ENCODE measurements at regions not wholly inside any gene's neighbourhood (a gene's known extent, or its start where the extent isn't known, plus 50 kb on each side); places are given as distances from the start of the nearest gene placed in this dataset.

DNA sequence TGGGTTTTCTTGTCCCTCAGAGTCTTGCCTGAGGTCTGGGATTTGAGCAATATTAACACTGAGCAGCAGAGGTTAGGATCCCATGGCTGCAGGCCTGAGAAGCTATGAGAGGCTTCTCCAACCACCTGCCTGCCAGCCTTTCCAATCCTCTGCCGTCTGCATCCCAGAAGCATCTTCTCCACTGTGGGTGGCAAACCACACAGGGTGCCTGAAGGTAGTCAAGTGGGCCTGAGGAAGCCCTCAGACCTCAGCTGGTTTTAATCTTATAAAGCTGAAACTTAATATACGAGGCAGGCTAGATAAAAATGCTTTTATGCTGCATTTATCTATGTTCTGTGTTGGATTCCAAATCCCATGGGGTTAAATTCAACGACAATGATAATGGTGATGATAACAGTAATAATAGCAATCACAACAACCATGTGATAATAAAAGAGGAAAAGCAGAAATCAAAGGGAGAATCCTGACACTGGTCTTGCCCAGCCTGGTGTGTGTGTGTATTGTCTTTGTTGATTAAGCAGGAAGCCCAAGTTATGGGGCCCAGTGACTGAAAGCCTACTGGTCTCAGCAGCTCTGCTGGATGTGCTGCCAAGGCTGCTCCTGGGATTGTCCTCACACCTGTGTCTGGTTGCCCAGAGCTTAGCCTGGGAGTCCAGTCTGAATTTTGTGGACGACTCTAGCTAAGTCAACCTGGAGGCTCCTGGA is 59.7 kb upstream of the LDAH start:
- no peak for ATAC-seq (ENCODE audit: insufficient read depth, low FRiP score)
- 81% methylated on average over 4 of the region's 4 CpGs for WGBS, 2 donors
- no peak overlapping the region for H3K4me3 ChIP-seq

DNA sequence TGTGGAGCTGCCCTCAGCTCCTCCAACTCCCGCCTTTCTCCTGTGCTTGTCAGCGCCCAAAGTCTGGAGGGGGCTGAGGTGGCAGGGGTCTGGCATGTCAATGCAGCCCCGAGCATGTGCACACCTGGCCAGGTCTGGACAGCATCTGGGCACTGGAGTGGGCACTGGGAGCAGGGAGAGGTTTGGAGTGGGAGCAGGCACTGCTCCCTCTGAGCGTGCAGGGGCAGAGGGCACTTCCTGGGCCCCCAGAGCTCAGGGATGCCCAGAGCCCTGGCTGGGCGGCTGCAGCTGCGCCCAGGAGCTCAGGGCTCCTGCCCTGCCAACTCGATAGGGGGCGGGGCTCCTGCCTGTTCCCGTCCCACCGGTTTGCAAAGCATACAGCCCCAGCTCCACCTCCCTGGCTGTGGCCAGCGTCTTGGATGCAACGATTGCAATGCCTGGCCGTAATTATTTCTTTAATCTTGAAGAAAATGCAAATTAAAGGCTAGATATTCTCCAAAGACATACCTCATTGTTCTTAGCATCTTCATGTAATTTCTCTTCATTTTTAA is 57.4 kb upstream of the LDAH start:
- no peak overlapping the region for H3K4me3 ChIP-seq
- no peak overlapping the region for H3K9ac ChIP-seq (ENCODE audit: insufficient read depth in 1 of 2, low read length in 2 of 2)
- WGBS, 2 donors = 74 to 81% methylated on average over 13 of the region's 13 CpGs
- H3K9me3 ChIP-seq (ENCODE audit: control insufficient read depth in 4 of 4, insufficient read depth in 3 of 4, low read length in 3 of 4) = peaks cover 0 to 18% (median 0%) of the 10 kb centered on the region in 4 donors
- no peaks in the 10 kb centered on the region for H3K36me3 ChIP-seq (ENCODE audit: control insufficient read depth in 4 of 4, insufficient read depth in 4 of 4, low read length in 4 of 4)
- DNase-seq = no peak
- H3K27me3 ChIP-seq (ENCODE audit: control insufficient read depth in 3 of 3, insufficient read depth in 3 of 3, low read length in 2 of 3) = peaks cover 0 to 3% (median 0%) of the 10 kb centered on the region in 3 donors
- no peak overlapping the region for H3K27ac ChIP-seq (ENCODE audit: low read depth in 1 of 2, low read length in 1 of 2)
- H3K4me1 ChIP-seq (ENCODE audit: control insufficient read depth in 5 of 5, insufficient read depth in 5 of 5, low read length in 5 of 5) = no peaks in the 10 kb centered on the region
- no peak for ATAC-seq (ENCODE audit: insufficient read depth, low FRiP score)
- TF ChIP-seq, protein P1, sequence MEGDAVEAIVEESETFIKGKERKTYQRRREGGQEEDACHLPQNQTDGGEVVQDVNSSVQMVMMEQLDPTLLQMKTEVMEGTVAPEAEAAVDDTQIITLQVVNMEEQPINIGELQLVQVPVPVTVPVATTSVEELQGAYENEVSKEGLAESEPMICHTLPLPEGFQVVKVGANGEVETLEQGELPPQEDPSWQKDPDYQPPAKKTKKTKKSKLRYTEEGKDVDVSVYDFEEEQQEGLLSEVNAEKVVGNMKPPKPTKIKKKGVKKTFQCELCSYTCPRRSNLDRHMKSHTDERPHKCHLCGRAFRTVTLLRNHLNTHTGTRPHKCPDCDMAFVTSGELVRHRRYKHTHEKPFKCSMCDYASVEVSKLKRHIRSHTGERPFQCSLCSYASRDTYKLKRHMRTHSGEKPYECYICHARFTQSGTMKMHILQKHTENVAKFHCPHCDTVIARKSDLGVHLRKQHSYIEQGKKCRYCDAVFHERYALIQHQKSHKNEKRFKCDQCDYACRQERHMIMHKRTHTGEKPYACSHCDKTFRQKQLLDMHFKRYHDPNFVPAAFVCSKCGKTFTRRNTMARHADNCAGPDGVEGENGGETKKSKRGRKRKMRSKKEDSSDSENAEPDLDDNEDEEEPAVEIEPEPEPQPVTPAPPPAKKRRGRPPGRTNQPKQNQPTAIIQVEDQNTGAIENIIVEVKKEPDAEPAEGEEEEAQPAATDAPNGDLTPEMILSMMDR (IDR thresholded peaks at IDR 0.05; ENCODE audit: control extremely low read depth, extremely low read depth) = no peak

More for the DNA sequence above, 59.7 kb upstream of the LDAH start:
- no peak for DNase-seq
- Histone ChIP-seq H3K36me3 (ENCODE audit: control insufficient read depth in 4 of 4, insufficient read depth in 4 of 4, low read length in 4 of 4) (no peaks in the 10 kb centered on the region), H3K9ac (ENCODE audit: insufficient read depth in 1 of 2, low read length in 2 of 2) (no peak overlapping the region), H3K9me3 (ENCODE audit: control insufficient read depth in 4 of 4, insufficient read depth in 3 of 4, low read length in 3 of 4) (peaks cover 0 to 13% (median 0%) of the 10 kb centered on the region in 4 donors), H3K4me1 (ENCODE audit: control insufficient read depth in 5 of 5, insufficient read depth in 5 of 5, low read length in 5 of 5) (no peaks in the 10 kb centered on the region), H3K27ac (ENCODE audit: low read depth in 1 of 2, low read length in 1 of 2) (no peak overlapping the region), H3K27me3 (ENCODE audit: control insufficient read depth in 3 of 3, insufficient read depth in 3 of 3, low read length in 2 of 3) (no peaks in the 10 kb centered on the region)
- TF ChIP-seq, protein P1 (IDR thresholded peaks at IDR 0.05; ENCODE audit: control extremely low read depth, extremely low read depth) = no peak

DNA sequence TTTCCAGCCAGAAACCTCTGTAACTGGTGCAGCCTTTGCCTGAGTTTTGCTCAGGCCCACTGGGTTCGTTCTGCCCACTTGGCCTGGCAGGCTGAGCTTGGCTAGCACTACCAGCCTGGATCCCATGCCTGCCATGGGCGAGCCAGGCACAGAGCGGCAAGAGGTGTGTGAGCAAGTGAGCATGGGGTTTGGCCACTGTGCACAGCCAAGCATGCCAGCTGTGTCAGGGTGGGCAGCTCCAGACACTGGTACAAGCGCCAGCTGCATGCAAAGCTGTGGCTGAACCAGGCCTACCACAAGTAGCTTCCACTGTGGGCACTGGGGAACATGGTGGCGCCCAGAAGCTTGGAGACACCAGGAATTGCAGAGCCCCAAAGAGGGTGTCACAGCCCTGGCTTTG is 56.3 kb upstream of the LDAH start:
- peaks cover 0 to 18% (median 0%) of the 10 kb centered on the region in 4 donors for H3K9me3 ChIP-seq (ENCODE audit: control insufficient read depth in 4 of 4, insufficient read depth in 3 of 4, low read length in 3 of 4)
- H3K27me3 ChIP-seq (ENCODE audit: control insufficient read depth in 3 of 3, insufficient read depth in 3 of 3, low read length in 2 of 3) = peaks cover 0 to 3% (median 0%) of the 10 kb centered on the region in 3 donors
- WGBS, 2 donors = 83 to 89% methylated on average over 5 of the region's 5 CpGs
- no peak overlapping the region for H3K4me3 ChIP-seq
- no peak overlapping the region for H3K9ac ChIP-seq (ENCODE audit: insufficient read depth in 1 of 2, low read length in 2 of 2)
- DNase-seq (no peak), ATAC-seq (ENCODE audit: insufficient read depth, low FRiP score) (no peak)
- H3K27ac ChIP-seq (ENCODE audit: low read depth in 1 of 2, low read length in 1 of 2) = no peak overlapping the region
- H3K36me3 ChIP-seq (ENCODE audit: control insufficient read depth in 4 of 4, insufficient read depth in 4 of 4, low read length in 4 of 4) = no peaks in the 10 kb centered on the region
- no peaks in the 10 kb centered on the region for H3K4me1 ChIP-seq (ENCODE audit: control insufficient read depth in 5 of 5, insufficient read depth in 5 of 5, low read length in 5 of 5)
- TF ChIP-seq, protein P1 (IDR thresholded peaks at IDR 0.05; ENCODE audit: control extremely low read depth, extremely low read depth) = no peak
